ENCODE measurements at regions not wholly inside any gene's neighbourhood (a gene's known extent, or its start where the extent isn't known, plus 50 kb on each side); places are given as distances from the start of the nearest gene placed in this dataset.

DNA sequence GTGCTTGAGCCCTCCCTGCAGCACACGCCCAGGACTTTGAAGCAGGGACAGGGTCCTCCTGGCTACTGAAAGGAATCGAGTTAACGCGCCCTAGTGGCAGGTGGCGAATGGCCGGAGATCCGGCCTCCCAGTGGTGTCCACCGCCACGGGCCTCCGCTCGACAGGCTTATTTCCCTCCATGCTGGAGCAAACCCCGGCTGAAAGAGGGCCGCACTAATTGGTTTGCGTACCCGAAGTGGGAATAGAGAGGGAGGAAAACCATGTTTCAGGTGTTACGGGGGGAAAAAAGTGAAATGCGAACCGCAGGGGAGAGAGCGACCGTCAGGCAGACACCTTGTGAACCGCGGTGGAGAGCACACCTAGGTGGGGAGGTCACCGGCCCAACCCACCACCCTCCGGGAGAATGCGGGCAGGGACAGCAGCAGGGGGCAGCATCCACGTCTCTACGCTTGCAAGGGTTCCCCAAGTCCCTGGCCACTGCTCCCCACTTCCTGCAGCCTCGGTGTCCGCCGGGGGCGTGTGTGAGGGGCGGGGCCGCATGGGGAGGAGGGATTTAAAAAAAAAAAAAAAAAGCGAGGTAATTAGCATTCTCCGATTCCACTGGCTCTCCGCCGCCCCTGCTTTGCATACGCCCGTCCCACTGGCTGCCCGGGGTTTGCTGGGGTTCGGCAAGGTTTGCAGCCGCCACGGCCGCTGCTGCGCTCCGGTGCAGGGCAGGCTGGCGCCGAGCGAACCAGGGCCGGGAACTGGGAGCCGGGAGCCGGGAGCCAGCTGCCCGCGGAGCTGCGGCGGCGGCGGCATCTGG is 224.6 kb upstream of the CRY1 start:
- TF ChIP-seq, protein P1, sequence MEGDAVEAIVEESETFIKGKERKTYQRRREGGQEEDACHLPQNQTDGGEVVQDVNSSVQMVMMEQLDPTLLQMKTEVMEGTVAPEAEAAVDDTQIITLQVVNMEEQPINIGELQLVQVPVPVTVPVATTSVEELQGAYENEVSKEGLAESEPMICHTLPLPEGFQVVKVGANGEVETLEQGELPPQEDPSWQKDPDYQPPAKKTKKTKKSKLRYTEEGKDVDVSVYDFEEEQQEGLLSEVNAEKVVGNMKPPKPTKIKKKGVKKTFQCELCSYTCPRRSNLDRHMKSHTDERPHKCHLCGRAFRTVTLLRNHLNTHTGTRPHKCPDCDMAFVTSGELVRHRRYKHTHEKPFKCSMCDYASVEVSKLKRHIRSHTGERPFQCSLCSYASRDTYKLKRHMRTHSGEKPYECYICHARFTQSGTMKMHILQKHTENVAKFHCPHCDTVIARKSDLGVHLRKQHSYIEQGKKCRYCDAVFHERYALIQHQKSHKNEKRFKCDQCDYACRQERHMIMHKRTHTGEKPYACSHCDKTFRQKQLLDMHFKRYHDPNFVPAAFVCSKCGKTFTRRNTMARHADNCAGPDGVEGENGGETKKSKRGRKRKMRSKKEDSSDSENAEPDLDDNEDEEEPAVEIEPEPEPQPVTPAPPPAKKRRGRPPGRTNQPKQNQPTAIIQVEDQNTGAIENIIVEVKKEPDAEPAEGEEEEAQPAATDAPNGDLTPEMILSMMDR (IDR thresholded peaks at IDR 0.05; ENCODE audit: poor library complexity), result peak; percentile 32
- TF ChIP-seq EZH2phosphoT487 (IDR thresholded peaks at IDR 0.05; ENCODE audit: low read depth, severe bottlenecking, unreplicated experiment), result no peak
- no peak for TF ChIP-seq EZH2 (IDR thresholded peaks at IDR 0.05; ENCODE audit: borderline replicate concordance)
